Dendritic cell treated with granulocyte-macrophage colony-stimulating factor and Interleukin-4, amounts not matched to agents 40 ng/mL and 50 ng/mL, for 4 days (primary cell): ENCODE measurements at regions not wholly inside any gene's neighbourhood (a gene's known extent, or its start where the extent isn't known, plus 50 kb on each side); places are given as distances from the start of the nearest gene placed in this dataset.
A peak's percentile ranks its signal among the peaks of the same experiment; 100 is the strongest.

Source experiments
- H3K27ac Mint-ChIP-seq: one replicate; pipeline ENCODE4 v1.8.0; 2022; ENCODE audit warnings: mild to moderate bottlenecking, mixed read lengths
- H3K27me3 Mint-ChIP-seq: one replicate; pipeline ENCODE4 v1.8.0; 2022; ENCODE audit warnings: mild to moderate bottlenecking, mixed read lengths
- H3K36me3 Mint-ChIP-seq: one replicate; pipeline ENCODE4 v1.8.0; 2022; ENCODE audit warnings: low read depth, mixed read lengths
- H3K4me1 Mint-ChIP-seq: one replicate; pipeline ENCODE4 v1.8.0; 2022; ENCODE audit warnings: low read depth, mixed read lengths
- H3K4me3 Mint-ChIP-seq: one replicate; pipeline ENCODE4 v1.8.0; 2022; ENCODE audit warnings: mild to moderate bottlenecking, moderate library complexity, mixed read lengths
- H3K9me3 Mint-ChIP-seq: one replicate; pipeline ENCODE4 v1.8.0; 2022; ENCODE audit warnings: mixed read lengths
- intact Hi-C: fragments of 100-400 bp; cut with micrococcal nuclease; formaldehyde crosslinking; loops from one replicate; pipeline ENCODE4 v1.15.0; 2022

DNA sequence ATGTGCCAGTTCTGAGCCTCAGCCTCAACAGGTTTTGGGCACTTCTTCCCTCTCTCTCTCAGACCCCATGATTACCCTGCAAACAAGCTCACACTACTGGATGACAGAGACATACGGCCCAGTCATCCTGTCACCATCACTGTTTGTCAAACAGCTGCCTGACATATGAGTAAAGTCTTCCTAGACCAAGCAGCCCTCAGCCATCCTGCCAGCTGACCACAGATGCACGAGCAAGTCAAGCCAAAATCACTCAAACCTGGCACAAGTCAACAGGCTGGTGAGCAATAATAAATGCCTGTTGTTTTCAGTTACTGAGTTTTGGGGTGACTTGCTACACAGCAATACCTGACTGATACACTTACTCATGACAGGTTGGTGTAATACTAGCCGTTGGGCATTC, 75.5 kb upstream of the KLF7 start:
- intact Hi-C loops = no loop called here
- H3K27ac Mint-ChIP-seq = no peak overlapping the region
- no peaks in the 10 kb centered on the region for H3K9me3 Mint-ChIP-seq
- H3K27me3 Mint-ChIP-seq = peaks cover 3% of the 10 kb centered on the region
- no peak overlapping the region for H3K4me3 Mint-ChIP-seq
- H3K36me3 Mint-ChIP-seq = no peaks in the 10 kb centered on the region
- H3K4me1 Mint-ChIP-seq = peaks cover 19% of the 10 kb centered on the region

DNA sequence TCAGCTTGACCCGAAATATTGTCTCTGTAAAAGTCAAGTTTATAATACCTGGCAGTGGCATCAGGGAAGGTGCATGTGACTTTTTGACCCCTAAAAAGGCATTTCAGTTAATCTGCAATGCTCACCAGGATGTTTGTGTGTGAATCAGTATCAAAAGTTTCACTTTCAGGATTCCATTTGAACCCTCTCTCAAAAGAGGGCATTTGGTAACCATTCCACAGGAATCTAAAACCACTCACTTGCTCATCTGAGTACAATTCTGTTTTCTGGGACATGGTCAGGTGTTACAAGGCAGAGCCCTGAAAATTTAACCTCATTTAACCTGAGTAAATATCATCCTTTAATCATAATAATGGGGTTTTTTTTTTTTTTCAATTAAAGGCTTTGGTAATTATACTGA, 77.9 kb upstream of the KLF7 start:
- Mint-ChIP-seq H3K9me3 (no peaks in the 10 kb centered on the region), H3K27ac (no peak overlapping the region), H3K4me3 (no peak overlapping the region), H3K27me3 (no peaks in the 10 kb centered on the region), H3K4me1 (peaks cover 10% of the 10 kb centered on the region), H3K36me3 (no peaks in the 10 kb centered on the region)
- intact Hi-C loops = no loop called here

- no peaks in the 10 kb centered on the region for H3K9me3 Mint-ChIP-seq
- H3K4me3 Mint-ChIP-seq = no peak overlapping the region
- no peaks in the 10 kb centered on the region for H3K27me3 Mint-ChIP-seq
- no peak overlapping the region for H3K27ac Mint-ChIP-seq
- H3K36me3 Mint-ChIP-seq = no peaks in the 10 kb centered on the region
- intact Hi-C loops = no loop called here
- H3K4me1 Mint-ChIP-seq = peaks cover 25% of the 10 kb centered on the region
Observed at GRCh38 chr2:207244971-207245925, 79.5 kb upstream of the KLF7 start.

DNA sequence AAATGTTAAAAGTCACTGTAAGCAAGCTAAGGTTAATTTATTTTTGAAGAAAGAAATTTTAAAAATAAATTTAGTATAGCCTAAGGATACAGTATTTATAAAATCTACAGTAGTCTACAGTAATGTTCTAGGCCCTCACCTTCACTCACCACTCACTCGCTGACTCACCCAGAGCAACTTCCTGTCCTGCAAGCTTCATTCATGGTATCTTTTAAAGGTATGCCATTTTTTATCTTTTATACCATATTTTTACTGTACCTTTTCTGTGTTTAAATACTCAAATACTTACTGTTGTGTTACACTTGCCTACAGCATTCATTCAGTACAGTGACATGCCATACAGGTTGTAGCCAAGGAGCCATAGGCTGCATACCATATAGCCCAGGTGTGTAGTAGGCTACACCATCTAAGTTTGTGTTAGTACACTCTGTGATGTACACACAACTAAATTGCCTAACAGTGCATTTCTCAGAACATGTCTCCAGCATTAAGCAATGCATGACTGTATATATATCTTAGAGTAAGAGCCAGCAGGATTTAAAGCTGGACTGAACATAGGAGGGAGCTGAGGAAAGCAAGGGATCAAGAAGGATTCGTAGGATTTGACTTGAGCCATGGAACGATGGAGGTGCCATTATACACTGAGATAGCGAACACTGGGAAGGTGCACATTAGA, 83.1 kb upstream of the KLF7 start:
- intact Hi-C loops = no loop called here
- Mint-ChIP-seq H3K27me3 (no peaks in the 10 kb centered on the region), H3K4me3 (no peak overlapping the region), H3K4me1 (peaks cover 56% of the 10 kb centered on the region), H3K9me3 (no peaks in the 10 kb centered on the region), H3K36me3 (no peaks in the 10 kb centered on the region), H3K27ac (no peak overlapping the region)

- Mint-ChIP-seq H3K4me1 (peaks cover 68% of the 10 kb centered on the region), H3K27ac (peak overlapping the region; percentile 53), H3K4me3 (no peak overlapping the region), H3K36me3 (no peaks in the 10 kb centered on the region), H3K27me3 (no peaks in the 10 kb centered on the region), H3K9me3 (no peaks in the 10 kb centered on the region)
- intact Hi-C loops = no loop called here
Observed at GRCh38 chr2:207251022-207251421, 85.3 kb upstream of the KLF7 start.

DNA sequence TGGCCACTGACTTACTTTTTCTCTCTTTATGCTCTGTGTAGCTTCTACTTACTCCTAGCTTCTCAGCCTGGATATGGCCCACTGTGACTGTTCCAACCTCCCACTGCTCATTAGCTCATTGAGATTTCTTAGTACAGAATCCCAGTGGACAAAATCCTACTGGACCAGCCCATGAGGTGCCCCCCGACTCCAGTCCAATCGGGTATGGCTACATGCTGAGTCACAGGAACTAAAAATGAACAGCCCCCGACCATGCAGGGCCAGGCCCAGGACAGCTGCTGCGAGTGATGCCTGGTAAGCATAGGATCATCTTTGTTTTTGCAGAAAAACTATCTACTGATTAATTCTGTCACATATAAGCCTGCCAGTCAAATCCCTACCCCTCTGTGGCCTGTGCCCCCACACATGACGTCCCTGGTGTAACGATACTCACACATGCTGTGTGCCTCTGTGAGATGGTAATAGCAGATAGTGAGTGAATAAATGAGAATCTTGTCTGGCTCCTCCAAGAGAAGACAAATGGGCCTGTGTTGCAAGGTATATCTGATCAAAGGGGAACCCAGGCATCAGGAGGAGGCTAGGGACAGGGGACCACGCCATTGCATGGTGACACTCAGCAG, 85.9 kb upstream of the KLF7 start:
- Mint-ChIP-seq H3K4me3 (no peak overlapping the region), H3K27ac (peak overlapping the region; percentile 53), H3K9me3 (no peaks in the 10 kb centered on the region), H3K4me1 (peaks cover 75% of the 10 kb centered on the region), H3K27me3 (no peaks in the 10 kb centered on the region), H3K36me3 (no peaks in the 10 kb centered on the region)
- intact Hi-C loops = no loop called here

DNA sequence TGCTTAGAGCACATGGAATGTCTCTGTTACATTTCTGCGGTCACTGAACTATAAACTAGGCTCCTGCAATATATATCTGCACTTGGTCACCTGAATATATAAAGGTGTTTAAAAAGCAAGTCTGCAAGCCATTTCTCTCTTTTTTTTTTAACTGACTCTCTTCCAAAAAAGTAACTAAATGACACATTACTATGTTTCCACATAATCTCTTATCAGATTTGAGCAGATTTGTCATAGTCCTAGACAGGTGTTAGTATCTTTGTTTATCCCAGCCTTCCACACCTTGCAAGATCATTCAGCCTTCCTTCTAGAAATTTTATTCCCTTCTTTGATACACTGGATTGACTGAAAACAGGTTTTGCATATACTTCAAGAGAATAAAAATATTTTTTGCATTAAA, 86.7 kb upstream of the KLF7 start:
- H3K9me3 Mint-ChIP-seq = no peaks in the 10 kb centered on the region
- peaks cover 82% of the 10 kb centered on the region for H3K4me1 Mint-ChIP-seq
- no peaks in the 10 kb centered on the region for H3K27me3 Mint-ChIP-seq
- no peak overlapping the region for H3K27ac Mint-ChIP-seq
- no peak overlapping the region for H3K4me3 Mint-ChIP-seq
- intact Hi-C loops = no loop called here
- H3K36me3 Mint-ChIP-seq = no peaks in the 10 kb centered on the region

DNA sequence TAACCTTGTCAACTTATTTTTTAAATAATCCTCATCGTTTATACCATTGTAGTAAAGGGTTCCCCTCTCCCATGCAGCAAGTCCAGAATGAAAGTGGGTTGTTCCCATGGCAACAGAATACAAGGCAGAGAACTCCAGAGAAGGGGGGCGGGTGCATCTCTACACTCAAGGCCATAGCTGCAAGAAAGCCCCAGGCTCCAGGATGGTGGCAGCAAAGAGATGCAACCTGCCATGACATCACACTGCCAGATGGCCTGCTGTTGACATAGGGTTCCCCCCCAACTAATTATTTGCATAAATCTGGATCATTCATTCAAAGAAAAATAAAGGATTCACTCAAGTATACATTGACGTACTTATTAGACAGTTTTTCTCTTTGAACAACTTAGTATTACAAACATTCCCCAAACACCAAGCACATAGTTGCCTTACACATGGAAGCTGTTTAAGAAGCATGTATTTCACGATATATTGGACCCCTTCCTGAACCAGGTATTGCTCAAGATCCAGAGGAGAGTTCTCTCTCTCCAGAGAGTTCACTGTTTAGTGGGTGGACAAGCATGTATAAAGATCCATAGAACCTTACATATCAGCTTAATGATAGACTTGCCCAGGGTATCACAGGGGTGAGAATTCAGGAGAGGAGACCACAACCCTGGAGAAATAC, 87.4 kb upstream of the KLF7 start:
- H3K27ac Mint-ChIP-seq = no peak overlapping the region
- no peak overlapping the region for H3K4me3 Mint-ChIP-seq
- H3K27me3 Mint-ChIP-seq = no peaks in the 10 kb centered on the region
- no peaks in the 10 kb centered on the region for H3K9me3 Mint-ChIP-seq
- intact Hi-C loops = no loop called here
- no peaks in the 10 kb centered on the region for H3K36me3 Mint-ChIP-seq
- peaks cover 89% of the 10 kb centered on the region for H3K4me1 Mint-ChIP-seq

GRCh38 chr2:207253666-207254345, 88.1 kb upstream of the KLF7 start:
- H3K27me3 Mint-ChIP-seq = no peaks in the 10 kb centered on the region
- H3K27ac Mint-ChIP-seq = peak overlapping the region; percentile 86
- H3K36me3 Mint-ChIP-seq = no peaks in the 10 kb centered on the region
- peaks cover 95% of the 10 kb centered on the region for H3K4me1 Mint-ChIP-seq
- H3K4me3 Mint-ChIP-seq = no peak overlapping the region
- no peaks in the 10 kb centered on the region for H3K9me3 Mint-ChIP-seq
- intact Hi-C loops = no loop called here

- intact Hi-C loops = loop anchor here (5.0 kb wide), 1 partner anchor 113 kb away; no protein-coding TSS in a partner anchor
- Mint-ChIP-seq H3K4me3 (peak overlapping the region; percentile 63), H3K4me1 (peaks cover 94% of the 10 kb centered on the region), H3K27me3 (no peaks in the 10 kb centered on the region), H3K36me3 (no peaks in the 10 kb centered on the region), H3K27ac (peak overlapping the region; percentile 86), H3K9me3 (no peaks in the 10 kb centered on the region)
Observed at GRCh38 chr2:207254591-207255464, 89.1 kb upstream of the KLF7 start.

- H3K4me3 Mint-ChIP-seq = peak overlapping the region; percentile 40
- H3K27me3 Mint-ChIP-seq = no peaks in the 10 kb centered on the region
- H3K27ac Mint-ChIP-seq = peak overlapping the region; percentile 86
- H3K9me3 Mint-ChIP-seq = no peaks in the 10 kb centered on the region
- H3K4me1 Mint-ChIP-seq = peaks cover 84% of the 10 kb centered on the region
- H3K36me3 Mint-ChIP-seq = no peaks in the 10 kb centered on the region
- intact Hi-C loops = loop anchor here (5.0 kb wide), 1 partner anchor 114 kb away; no protein-coding TSS in a partner anchor
Observed at GRCh38 chr2:207255565-207256470, 90.1 kb upstream of the KLF7 start.
